ENCODE measurements at regions not wholly inside any gene's neighbourhood (a gene's known extent, or its start where the extent isn't known, plus 50 kb on each side); places are given as distances from the start of the nearest gene placed in this dataset.
A peak's percentile ranks its signal among the peaks of the same experiment; 100 is the strongest.

- TF ChIP-seq, protein P1, sequence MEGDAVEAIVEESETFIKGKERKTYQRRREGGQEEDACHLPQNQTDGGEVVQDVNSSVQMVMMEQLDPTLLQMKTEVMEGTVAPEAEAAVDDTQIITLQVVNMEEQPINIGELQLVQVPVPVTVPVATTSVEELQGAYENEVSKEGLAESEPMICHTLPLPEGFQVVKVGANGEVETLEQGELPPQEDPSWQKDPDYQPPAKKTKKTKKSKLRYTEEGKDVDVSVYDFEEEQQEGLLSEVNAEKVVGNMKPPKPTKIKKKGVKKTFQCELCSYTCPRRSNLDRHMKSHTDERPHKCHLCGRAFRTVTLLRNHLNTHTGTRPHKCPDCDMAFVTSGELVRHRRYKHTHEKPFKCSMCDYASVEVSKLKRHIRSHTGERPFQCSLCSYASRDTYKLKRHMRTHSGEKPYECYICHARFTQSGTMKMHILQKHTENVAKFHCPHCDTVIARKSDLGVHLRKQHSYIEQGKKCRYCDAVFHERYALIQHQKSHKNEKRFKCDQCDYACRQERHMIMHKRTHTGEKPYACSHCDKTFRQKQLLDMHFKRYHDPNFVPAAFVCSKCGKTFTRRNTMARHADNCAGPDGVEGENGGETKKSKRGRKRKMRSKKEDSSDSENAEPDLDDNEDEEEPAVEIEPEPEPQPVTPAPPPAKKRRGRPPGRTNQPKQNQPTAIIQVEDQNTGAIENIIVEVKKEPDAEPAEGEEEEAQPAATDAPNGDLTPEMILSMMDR (IDR thresholded peaks at IDR 0.05; ENCODE audit: insufficient read depth, low read depth, low read length): no peak
- peak; percentile 5 for DNase-seq (ENCODE audit: low read depth)
- H3K4me3 ChIP-seq (ENCODE audit: low read depth, low read length): no peak overlapping the region
Measured at GRCh38 chr14:101477648-101478047, 83.6 kb upstream of the DIO3 start.

DNA sequence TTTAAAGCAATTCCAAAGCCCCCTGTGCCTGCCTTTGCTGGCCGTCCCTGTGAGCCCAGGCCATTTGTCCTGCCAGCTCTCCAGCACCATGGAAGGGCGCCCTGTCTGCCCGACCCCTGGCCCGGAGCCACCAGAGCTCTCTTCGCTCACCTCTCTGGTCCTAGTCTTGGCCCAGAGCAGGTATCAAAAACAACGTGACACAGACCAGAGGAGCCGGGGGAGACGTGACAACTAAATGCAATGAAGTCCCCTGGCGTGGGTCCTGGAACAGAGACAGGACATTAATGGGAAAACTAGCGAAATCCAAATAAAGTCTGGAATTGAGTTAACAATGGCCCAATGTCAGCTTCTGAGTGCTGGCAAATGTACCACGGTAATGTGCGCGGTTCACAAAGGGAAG lies 83.2 kb upstream of the DIO3 start:
- no peak overlapping the region for H3K4me3 ChIP-seq (ENCODE audit: low read depth, low read length)
- no peak for DNase-seq (ENCODE audit: low read depth)
- TF ChIP-seq, protein P1 (IDR thresholded peaks at IDR 0.05; ENCODE audit: insufficient read depth, low read depth, low read length): no peak

GRCh38 chr14:101478796-101479410 lies 82.4 kb upstream of the DIO3 start:
- DNase-seq (ENCODE audit: low read depth): no peak
- no peak overlapping the region for H3K4me3 ChIP-seq (ENCODE audit: low read depth, low read length)
- TF ChIP-seq, protein P1 (IDR thresholded peaks at IDR 0.05; ENCODE audit: insufficient read depth, low read depth, low read length): no peak

DNA sequence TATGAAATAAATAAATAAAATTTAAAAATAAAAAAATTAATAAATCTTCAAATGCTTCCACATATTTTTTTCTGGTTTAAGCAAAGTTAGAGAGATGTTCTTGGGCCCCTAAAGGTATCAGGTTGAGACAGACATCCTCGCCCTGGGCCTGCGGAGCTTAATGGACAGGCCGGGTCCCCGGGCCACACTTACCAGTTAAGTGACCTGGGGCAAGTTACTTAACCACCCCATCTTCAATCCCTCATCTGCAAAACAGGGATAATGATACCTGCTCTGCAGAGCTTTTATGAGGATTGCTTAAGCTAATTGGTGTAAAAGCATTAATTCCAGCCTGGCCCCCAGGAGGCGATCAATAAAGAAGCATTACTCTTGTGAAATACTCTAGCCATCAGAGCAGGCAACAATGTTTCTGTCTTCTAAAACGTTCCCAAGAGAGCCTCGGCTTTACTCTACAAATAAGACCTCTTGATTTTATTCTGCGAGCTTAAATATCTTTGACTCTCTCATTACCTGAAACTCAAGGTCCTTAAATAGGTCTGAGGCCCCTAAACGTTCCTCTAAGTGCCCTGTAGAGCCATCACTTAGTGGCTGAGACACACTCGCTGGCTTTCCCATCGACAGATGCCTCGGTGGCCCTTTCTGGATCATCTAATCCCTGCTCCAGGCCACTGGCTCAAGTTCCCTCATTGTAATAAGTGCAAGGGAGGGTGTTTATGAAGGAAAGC lies 81.1 kb upstream of the DIO3 start:
- no peak overlapping the region for H3K4me3 ChIP-seq (ENCODE audit: low read depth, low read length)
- no peak for DNase-seq (ENCODE audit: low read depth)
- TF ChIP-seq, protein P1 (IDR thresholded peaks at IDR 0.05; ENCODE audit: insufficient read depth, low read depth, low read length): no peak

DNA sequence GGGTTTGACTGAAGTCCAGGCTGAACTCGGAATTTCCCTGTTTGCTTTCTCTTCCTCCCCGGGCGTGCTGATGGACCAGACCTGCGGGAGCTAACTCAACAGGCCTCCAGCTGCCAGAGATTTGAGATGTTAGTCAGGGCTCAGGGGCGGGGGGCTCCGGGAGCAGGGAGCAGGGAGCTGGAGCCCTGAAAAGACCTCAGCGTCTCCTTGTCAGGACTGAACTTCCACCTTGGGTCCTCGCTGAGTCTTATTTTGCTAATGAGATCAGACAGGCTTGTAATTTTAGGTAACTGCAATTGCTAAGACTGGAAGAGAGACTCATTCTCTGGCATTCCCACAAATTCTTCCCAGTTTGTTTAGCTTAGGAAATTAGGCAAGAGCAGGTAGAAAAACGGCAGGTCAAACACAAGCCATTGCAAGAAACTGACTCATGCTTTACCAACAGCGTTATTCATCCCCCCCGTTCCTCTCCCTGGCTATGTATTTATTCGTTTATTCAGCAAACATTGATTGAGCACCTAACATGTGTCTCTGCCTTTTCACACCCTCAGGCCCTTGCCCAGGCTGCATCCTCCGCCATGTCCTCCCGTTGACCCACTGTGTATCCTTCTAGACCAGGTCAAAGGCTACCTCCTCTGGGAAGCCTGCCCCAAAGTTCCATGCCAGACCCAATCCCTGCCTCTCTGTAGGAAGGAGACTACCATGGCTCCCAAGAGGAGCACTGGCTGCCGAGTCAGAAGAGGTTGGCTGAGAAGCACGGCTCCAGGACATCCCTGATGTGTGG lies 80.4 kb upstream of the DIO3 start:
- H3K4me3 ChIP-seq (ENCODE audit: low read depth, low read length): no peak overlapping the region
- TF ChIP-seq, protein P1 (IDR thresholded peaks at IDR 0.05; ENCODE audit: insufficient read depth, low read depth, low read length): no peak
- peak; percentile 55 for DNase-seq (ENCODE audit: low read depth)

DNA sequence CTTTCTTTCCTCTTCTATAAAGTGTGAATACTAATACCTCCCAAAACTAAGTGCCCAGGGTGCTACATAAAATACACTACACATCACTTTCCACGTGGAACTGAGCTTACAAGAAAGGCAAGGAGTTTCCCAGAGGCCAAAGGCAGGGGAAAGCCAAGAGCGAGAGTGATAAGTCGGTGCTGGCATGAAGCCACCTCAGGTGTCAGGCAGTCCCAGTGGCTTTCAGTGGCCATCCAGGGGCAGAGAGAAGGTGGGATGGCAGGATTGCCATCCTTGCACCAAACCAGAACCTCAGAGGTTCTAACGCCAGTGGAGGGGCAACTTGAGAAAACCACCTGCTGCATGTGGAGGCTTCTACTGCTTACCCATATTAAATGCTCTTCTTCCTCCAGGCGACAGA lies 79.7 kb upstream of the DIO3 start:
- no peak overlapping the region for H3K4me3 ChIP-seq (ENCODE audit: low read depth, low read length)
- TF ChIP-seq, protein P1 (IDR thresholded peaks at IDR 0.05; ENCODE audit: insufficient read depth, low read depth, low read length): no peak
- DNase-seq (ENCODE audit: low read depth): no peak
